Dedifferentiated amniotic fluid mesenchymal stem cell (primary cell): ENCODE measurements at regions not wholly inside any gene's neighbourhood (a gene's known extent, or its start where the extent isn't known, plus 50 kb on each side); places are given as distances from the start of the nearest gene placed in this dataset.
A peak's percentile ranks its signal among the peaks of the same experiment; 100 is the strongest.

Source experiments
- DNase-seq: peaks from one replicate; pipeline ENCODE4 v3.0.0-alpha.2; 2016; ENCODE audit errors: extremely low spot score

DNA sequence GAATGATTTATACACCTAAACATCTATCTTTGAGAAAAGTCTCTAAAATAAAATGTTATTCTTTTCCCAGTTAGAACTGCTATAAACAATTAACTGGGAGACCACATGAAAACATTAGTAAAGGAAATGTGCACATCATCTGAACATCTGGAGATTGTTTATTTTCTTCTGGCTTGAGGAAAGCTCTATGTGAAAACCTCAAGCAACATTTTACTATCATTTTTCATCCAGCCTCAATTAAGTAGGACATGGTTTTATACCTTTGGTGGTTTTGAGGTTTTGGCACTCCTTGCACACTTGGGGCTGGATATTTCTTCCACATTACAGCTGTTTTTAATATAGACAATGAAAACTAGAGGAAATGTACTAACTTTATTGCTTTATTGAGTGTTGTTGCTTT is 609.5 kb upstream of the SLC8A1 start:
- DNase-seq: peak; percentile 34

- DNase-seq: no peak
Measured at GRCh38 chr2:41062336-41062735, 610.4 kb upstream of the SLC8A1 start.

DNA sequence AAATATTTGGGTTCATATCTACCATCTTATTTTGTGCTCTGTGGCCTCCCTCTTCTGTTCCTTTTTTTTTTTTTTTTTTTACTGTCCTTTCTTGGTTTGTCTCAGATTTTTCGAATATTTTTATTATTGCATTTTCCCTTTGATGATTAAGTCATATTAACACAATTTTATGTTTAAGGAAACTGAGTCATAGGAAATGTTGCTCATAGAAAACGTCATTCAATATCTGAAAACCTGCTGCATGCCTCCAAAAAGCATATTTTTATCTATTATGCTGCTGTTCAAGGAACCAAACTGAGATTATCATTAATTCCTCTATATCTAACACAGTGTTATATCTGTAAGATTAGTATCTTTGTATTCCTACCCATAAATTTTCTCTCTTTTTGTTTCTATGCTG is 614.3 kb upstream of the SLC8A1 start:
- DNase-seq: no peak

GRCh38 chr2:41068740-41069139 is 616.9 kb upstream of the SLC8A1 start:
- no peak for DNase-seq

- no peak for DNase-seq
Measured at GRCh38 chr2:41078341-41078740, 626.5 kb upstream of the SLC8A1 start.

GRCh38 chr2:41079011-41079410 is 627.1 kb upstream of the SLC8A1 start:
- no peak for DNase-seq

GRCh38 chr2:41084321-41084720 is 632.4 kb upstream of the SLC8A1 start:
- DNase-seq: no peak

GRCh38 chr2:41087946-41088345 is 636.1 kb upstream of the SLC8A1 start:
- no peak for DNase-seq

GRCh38 chr2:41101281-41101680 is 649.4 kb upstream of the SLC8A1 start:
- DNase-seq: no peak

GRCh38 chr2:41109744-41110143 is 657.9 kb upstream of the SLC8A1 start:
- no peak for DNase-seq

- DNase-seq: no peak
Measured at GRCh38 chr2:41111836-41112627, 660.1 kb upstream of the SLC8A1 start.

DNA sequence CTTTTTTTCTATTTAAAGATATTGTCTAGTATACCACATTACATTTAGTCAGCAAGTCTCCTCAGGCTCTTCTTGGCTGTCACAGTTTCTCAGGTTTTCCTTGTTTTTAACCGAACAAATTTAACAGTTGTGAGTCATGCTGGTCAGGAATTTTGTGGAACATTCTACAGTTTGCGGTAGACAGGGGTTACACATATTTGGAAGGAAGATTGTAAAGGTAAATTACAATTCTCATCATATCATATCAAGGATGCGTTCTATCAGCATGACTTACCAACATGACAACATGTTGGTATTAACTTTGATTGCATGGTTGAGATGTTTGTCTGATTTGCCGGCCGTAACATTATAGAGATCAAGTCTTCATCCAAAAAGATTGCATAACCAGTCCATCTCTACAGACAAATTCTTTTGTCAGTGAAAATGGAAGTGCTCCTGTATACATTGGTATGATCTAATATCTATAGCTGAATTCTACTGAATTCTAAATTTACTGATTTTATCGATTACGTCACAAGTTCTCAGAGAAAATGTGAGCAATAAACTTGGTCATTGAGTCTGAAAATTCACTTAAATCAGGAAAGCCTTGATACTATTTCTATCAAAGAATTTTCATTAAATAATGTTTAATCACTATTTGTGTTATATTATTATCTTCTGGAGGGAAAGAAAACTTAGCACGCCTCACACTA is 664.4 kb upstream of the SLC8A1 start:
- no peak for DNase-seq

- DNase-seq: no peak
Measured at GRCh38 chr2:41119489-41119888, 667.6 kb upstream of the SLC8A1 start.

GRCh38 chr2:41123341-41123740 is 671.5 kb upstream of the SLC8A1 start:
- DNase-seq: no peak

DNA sequence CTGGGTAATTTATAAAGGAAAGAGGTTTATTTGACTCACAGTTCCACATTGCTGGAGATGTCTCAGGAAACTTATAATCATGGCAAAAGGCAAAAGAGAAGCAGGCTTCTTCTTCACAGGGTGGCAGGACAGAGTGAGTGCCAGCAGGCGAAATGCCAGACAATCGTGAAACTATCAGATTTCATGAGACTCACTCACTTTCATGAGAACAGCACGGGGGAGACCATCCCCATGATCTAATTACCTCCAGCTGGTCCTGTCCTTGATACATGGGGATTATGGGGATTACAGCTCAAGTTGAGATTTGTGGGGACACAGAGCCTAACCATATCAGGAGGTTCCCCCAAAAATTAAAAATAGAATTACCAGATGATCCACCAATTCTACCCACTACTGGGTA is 675.5 kb upstream of the SLC8A1 start:
- DNase-seq: no peak

- no peak for DNase-seq
Measured at GRCh38 chr2:41129988-41130387, 678.1 kb upstream of the SLC8A1 start.

- peak; percentile 19 for DNase-seq
Measured at GRCh38 chr2:41137031-41137430, 685.1 kb upstream of the SLC8A1 start.

GRCh38 chr2:41141146-41141791 is 689.4 kb upstream of the SLC8A1 start:
- DNase-seq: no peak

- DNase-seq: no peak
Measured at GRCh38 chr2:41142478-41142877, 690.6 kb upstream of the SLC8A1 start.

DNA sequence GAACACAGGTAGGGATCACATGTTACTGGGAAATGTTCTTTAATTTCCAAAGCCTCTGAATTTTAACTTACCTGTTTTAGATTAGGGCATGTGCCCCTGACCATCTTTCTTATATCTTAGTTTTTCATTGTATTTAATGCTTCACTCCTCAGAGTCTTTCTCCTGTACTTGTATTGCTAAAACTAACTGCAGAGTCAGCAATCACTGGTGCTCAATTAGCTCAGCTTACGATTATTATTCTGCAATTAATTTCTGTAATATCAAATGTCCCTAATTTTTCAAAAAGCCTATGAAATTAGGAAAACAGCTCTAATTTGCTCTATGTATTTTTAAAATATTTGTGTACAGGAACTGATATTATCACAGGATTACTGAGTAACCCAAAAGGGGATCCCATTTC is 693.2 kb upstream of the SLC8A1 start:
- DNase-seq: no peak

DNA sequence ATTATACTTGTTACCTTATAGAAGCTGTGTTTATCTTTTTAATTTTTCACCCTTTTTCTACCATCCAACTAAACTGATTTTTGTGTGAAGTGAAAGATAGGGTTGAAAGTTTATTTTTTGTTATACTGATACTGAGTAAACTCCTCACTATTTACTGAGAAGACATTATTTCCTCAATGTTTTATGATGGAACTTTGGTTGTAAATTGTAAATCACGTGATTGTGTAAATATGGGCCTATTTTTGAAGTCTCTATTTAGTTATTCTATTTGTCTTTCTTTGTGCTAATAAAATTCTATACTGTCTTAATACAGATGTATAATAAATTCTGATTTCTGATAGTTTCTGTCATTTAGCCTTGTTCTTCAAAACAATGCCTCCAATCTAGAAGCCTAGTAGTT is 697.2 kb upstream of the SLC8A1 start:
- DNase-seq: no peak

DNA sequence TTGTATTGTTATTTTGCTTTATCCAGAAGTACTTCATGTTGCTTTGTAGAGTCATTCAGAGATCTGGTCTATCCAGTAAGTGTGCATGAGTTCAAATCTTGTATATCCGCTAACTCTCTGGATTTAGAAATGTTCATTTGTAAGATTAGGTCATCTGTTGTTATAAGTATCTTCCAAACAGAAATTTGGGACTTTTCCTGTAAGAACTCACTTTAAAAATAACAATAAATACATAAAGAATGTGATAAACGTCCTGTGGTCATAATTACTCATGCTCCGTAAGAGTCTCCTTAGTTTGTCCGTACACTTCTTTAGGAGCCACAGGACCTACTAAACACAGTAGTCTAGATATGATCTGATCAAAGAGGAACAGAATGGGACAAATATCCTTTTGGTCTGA is 699.9 kb upstream of the SLC8A1 start:
- no peak for DNase-seq

- no peak for DNase-seq
Measured at GRCh38 chr2:41152318-41152717, 700.4 kb upstream of the SLC8A1 start.
